SK-N-SH treated with all-trans-retinoic acid at 6 μM for 48 hours (cell line): ENCODE measurements at regions not wholly inside any gene's neighbourhood (a gene's known extent, or its start where the extent isn't known, plus 50 kb on each side); places are given as distances from the start of the nearest gene placed in this dataset.

Experiments used
- ATAC-seq: fragments of 200-7000 bp; cut with Tn5 transposase; 3 replicates; pipeline ENCODE4 v1.9.1; 2020; ENCODE audit warnings: mild to moderate bottlenecking, moderate library complexity
- ARNTL ChIP-seq: fragments of 450-650 bp; formaldehyde crosslinking; IDR thresholded peaks from 2 replicates; pipeline ENCODE4 v1.5.0; 2020; ENCODE audit warnings: low read depth, mild to moderate bottlenecking, moderate library complexity, borderline replicate concordance
- CSDC2 ChIP-seq: fragments of 250-450 bp; sonication (Bioruptor Pico); IDR thresholded peaks from 2 replicates; pipeline ENCODE4 v1.5.0; 2020; ENCODE audit warnings: mild to moderate bottlenecking, moderate library complexity
- CSRNP3 ChIP-seq: fragments of 250-450 bp; sonication (Bioruptor Pico); IDR thresholded peaks from 2 replicates; pipeline ENCODE4 v1.5.1; 2021; ENCODE audit warnings: mild to moderate bottlenecking, moderate library complexity
- ESRRG ChIP-seq: fragments of 250-450 bp; sonication (Bioruptor Pico); IDR thresholded peaks from 2 replicates; pipeline ENCODE4 v1.6.1; 2021; ENCODE audit warnings: mild to moderate bottlenecking
- GLIS3 ChIP-seq: fragments of 250-450 bp; sonication (Bioruptor Pico); IDR thresholded peaks from 2 replicates; pipeline ENCODE4 v1.5.0; 2020; ENCODE audit warnings: mild to moderate bottlenecking, moderate library complexity
- ISL1 ChIP-seq: fragments of 250-450 bp; sonication (Bioruptor Pico); IDR thresholded peaks from 2 replicates; pipeline ENCODE4 v2.1.2; 2022; ENCODE audit warnings: mild to moderate bottlenecking, moderate library complexity
- OSR1 ChIP-seq: fragments of 250-450 bp; sonication (Bioruptor Pico); IDR thresholded peaks from 2 replicates; pipeline ENCODE4 v1.8.0; 2022; ENCODE audit warnings: moderate library complexity, mild to moderate bottlenecking, inconsistent platforms
- PATZ1 ChIP-seq: fragments of 250-450 bp; sonication (Bioruptor Pico); IDR thresholded peaks from 2 replicates; pipeline ENCODE4 v1.8.0; 2020; ENCODE audit warnings: mild to moderate bottlenecking, moderate library complexity, borderline replicate concordance
- POU6F1 ChIP-seq: fragments of 250-450 bp; sonication (Bioruptor Pico); IDR thresholded peaks from 2 replicates; pipeline ENCODE4 v1.8.0; 2021; ENCODE audit warnings: low read depth, mild to moderate bottlenecking, moderate library complexity, borderline replicate concordance
- PPARA ChIP-seq: fragments of 250-450 bp; sonication (Bioruptor Pico); IDR thresholded peaks from 2 replicates; pipeline ENCODE4 v1.5.0; 2020; ENCODE audit warnings: mild to moderate bottlenecking, borderline replicate concordance
- RARB ChIP-seq: fragments of 250-450 bp; sonication (Bioruptor Pico); IDR thresholded peaks from 2 replicates; pipeline ENCODE4 v1.8.0; 2021; ENCODE audit warnings: mild to moderate bottlenecking, moderate library complexity
- SNAI2 ChIP-seq: fragments of 250-450 bp; sonication (Bioruptor Pico); IDR thresholded peaks from 2 replicates; pipeline ENCODE4 v1.5.0; 2020; ENCODE audit warnings: mild to moderate bottlenecking, moderate library complexity
- TCF4 ChIP-seq: fragments of 250-450 bp; sonication (Bioruptor Pico); IDR thresholded peaks from 2 replicates; pipeline ENCODE4 v1.8.0; 2021; ENCODE audit warnings: mild to moderate bottlenecking, moderate library complexity, borderline replicate concordance
- TOX ChIP-seq: fragments of 250-450 bp; sonication (Bioruptor Pico); IDR thresholded peaks from 2 replicates; pipeline ENCODE4 v1.8.0; 2021; ENCODE audit warnings: mild to moderate bottlenecking, moderate library complexity, borderline replicate concordance
- ZFP30 ChIP-seq: fragments of 450-650 bp; formaldehyde crosslinking; IDR thresholded peaks from 2 replicates; pipeline ENCODE4 v1.5.0; 2022; ENCODE audit warnings: mild to moderate bottlenecking, moderate library complexity
- ZNF8 ChIP-seq: fragments of 450-650 bp; formaldehyde crosslinking; IDR thresholded peaks from 2 replicates; pipeline ENCODE4 v1.5.0; 2020; ENCODE audit warnings: mild to moderate bottlenecking, moderate library complexity
- TF ChIP-seq, protein P1 (sequence below): fragments of 250-450 bp; sonication (Bioruptor Pico); IDR thresholded peaks from 2 replicates; pipeline ENCODE4 v1.5.1; 2020; ENCODE audit warnings: low read depth, mild to moderate bottlenecking, moderate library complexity
- TF ChIP-seq, protein P2 (sequence below): fragments of 250-450 bp; sonication (Bioruptor Pico); IDR thresholded peaks from 2 replicates; pipeline ENCODE4 v1.5.0; 2020; ENCODE audit warnings: mild to moderate bottlenecking, moderate library complexity

DNA sequence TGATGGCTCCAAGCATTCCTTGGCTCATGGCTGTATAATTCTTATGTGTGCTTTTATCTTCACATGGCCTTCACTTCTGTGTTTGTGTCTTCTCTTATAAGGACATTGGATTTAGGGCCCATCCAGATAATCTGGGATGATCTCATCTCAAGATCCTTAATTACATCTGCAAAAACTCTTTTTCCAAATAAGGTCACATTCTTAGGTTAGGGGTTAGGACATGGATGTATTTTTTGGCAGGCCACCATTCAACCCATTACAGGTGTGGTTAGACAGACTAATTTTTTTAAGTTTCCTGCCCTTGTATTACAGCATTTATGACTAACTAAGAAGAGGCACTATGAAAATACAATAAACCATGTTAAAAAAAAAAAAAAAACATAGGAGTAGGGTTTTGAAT is 254.0 kb downstream of the TPBG start:
- ATAC-seq = no peak
- TF ChIP-seq ISL1 (peak; percentile 69), ZFP30 (CRISPR knock-in tag) (no peak), RARB (CRISPR knock-in tag) (no peak)
- TF ChIP-seq, protein P1, sequence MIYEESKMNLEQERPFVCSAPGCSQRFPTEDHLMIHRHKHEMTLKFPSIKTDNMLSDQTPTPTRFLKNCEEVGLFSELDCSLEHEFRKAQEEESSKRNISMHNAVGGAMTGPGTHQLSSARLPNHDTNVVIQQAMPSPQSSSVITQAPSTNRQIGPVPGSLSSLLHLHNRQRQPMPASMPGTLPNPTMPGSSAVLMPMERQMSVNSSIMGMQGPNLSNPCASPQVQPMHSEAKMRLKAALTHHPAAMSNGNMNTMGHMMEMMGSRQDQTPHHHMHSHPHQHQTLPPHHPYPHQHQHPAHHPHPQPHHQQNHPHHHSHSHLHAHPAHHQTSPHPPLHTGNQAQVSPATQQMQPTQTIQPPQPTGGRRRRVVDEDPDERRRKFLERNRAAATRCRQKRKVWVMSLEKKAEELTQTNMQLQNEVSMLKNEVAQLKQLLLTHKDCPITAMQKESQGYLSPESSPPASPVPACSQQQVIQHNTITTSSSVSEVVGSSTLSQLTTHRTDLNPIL (CRISPR knock-in tag) = no peak
- TF ChIP-seq, all 23 proteins: peak for 1

DNA sequence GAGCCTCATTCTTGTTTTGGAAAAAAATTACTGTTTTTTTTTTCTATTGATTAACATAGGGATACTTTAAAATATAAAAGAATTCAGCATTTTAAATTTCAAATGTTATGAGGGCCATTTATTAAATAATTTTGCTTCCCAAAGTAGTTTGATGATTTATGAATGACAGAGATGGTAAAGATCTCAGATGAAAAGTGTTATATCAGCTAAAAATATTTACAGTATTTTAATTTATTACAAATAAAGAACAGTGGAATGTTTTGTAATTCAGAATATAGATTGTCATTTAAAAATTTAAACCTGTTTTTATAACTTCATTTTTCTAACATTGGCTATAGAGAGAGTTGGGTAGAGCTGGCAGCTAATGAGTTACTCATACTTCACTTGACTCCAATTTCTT is 256.0 kb downstream of the TPBG start:
- ATAC-seq = no peak
- TF ChIP-seq ESRRG = no peak
- no peak for TF ChIP-seq PATZ1 (CRISPR knock-in tag)
- TF ChIP-seq ARNTL (CRISPR knock-in tag) = no peak
- TF ChIP-seq CSRNP3 = no peak
- no peak for TF ChIP-seq ZNF8 (CRISPR knock-in tag)
- TF ChIP-seq TOX (CRISPR knock-in tag) = no peak
- no peak for TF ChIP-seq POU6F1
- TF ChIP-seq, protein P1 (CRISPR knock-in tag) = no peak
- TF ChIP-seq, protein P2, sequence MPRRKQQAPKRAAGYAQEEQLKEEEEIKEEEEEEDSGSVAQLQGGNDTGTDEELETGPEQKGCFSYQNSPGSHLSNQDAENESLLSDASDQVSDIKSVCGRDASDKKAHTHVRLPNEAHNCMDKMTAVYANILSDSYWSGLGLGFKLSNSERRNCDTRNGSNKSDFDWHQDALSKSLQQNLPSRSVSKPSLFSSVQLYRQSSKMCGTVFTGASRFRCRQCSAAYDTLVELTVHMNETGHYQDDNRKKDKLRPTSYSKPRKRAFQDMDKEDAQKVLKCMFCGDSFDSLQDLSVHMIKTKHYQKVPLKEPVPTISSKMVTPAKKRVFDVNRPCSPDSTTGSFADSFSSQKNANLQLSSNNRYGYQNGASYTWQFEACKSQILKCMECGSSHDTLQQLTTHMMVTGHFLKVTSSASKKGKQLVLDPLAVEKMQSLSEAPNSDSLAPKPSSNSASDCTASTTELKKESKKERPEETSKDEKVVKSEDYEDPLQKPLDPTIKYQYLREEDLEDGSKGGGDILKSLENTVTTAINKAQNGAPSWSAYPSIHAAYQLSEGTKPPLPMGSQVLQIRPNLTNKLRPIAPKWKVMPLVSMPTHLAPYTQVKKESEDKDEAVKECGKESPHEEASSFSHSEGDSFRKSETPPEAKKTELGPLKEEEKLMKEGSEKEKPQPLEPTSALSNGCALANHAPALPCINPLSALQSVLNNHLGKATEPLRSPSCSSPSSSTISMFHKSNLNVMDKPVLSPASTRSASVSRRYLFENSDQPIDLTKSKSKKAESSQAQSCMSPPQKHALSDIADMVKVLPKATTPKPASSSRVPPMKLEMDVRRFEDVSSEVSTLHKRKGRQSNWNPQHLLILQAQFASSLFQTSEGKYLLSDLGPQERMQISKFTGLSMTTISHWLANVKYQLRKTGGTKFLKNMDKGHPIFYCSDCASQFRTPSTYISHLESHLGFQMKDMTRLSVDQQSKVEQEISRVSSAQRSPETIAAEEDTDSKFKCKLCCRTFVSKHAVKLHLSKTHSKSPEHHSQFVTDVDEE (CRISPR knock-in tag) = no peak
- no peak for TF ChIP-seq PPARA
- TF ChIP-seq OSR1 (CRISPR knock-in tag) = no peak
- no peak for TF ChIP-seq GLIS3 (CRISPR knock-in tag)
- no peak for TF ChIP-seq RARB (CRISPR knock-in tag)
- TF ChIP-seq ZFP30 (CRISPR knock-in tag) = no peak
- TF ChIP-seq, all 23 proteins: peak for 0

GRCh38 chr6:82622461-82622860 is 258.8 kb downstream of the TPBG start:
- TF ChIP-seq SNAI2 (CRISPR knock-in tag) (no peak), PATZ1 (CRISPR knock-in tag) (no peak), TCF4 (CRISPR knock-in tag) (no peak), ARNTL (CRISPR knock-in tag) (no peak), CSRNP3 (no peak), POU6F1 (no peak), CSDC2 (CRISPR knock-in tag) (no peak), ISL1 (no peak), ZNF8 (CRISPR knock-in tag) (no peak)
- ATAC-seq = no peak
